ENCODE measurements at regions not wholly inside any gene's neighbourhood (a gene's known extent, or its start where the extent isn't known, plus 50 kb on each side); places are given as distances from the start of the nearest gene placed in this dataset.

- DNase-seq = no peak
Observed at GRCh38 chr20:10925767-10926166, 252.0 kb upstream of the JAG1 start.

DNA sequence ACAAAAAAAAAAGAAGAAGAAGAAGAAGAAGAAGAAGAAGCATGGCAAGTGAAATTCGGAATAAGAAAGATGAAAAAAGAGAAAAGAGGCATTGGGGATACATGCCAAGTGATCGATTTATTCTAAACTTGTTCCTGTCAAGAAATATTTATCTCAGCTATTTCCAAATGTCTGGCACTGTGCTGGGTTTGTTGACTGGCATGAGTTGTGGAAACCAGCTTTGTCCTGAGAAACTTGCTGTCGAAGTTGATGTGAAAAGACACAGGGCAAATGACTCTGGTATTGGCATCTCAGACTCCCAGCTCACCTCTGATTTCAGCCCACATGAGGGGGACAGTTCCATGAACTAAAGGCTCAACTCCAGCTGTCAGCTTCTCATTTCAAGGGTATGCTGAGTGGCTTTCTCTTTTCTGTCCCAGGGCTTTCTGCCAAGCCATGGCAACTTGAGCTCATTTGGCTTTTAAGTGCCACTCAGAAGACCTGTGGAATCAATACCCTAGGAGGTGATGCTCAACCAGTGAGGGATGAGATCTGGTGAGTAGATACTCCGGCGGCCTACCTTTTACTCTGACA, 253.3 kb upstream of the JAG1 start:
- no peak for DNase-seq

GRCh38 chr20:10927936-10928840, 254.4 kb upstream of the JAG1 start:
- DNase-seq = no peak

GRCh38 chr20:10928841-10929421, 255.1 kb upstream of the JAG1 start:
- no peak for DNase-seq

- no peak for DNase-seq
Observed at GRCh38 chr20:10935658-10936402, 262.0 kb upstream of the JAG1 start.

DNA sequence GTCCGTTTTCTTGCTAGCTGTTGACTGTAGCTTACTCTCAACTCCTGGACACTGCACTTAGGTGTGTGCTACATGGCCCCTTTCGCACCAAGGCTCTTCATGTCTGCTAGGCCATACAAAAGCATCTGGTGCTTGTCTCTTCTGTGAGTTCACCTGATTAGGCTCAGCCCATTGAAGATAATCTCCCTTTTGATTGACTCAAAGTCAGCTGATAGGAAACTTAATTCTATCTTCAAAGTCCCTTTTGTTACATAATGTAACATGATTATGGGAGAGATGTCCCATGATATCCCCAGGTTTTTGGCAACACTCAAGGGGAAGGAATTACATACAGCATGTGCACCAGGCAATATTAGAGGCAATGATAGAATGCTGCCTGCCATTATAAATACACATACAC, 263.0 kb upstream of the JAG1 start:
- no peak for DNase-seq

DNA sequence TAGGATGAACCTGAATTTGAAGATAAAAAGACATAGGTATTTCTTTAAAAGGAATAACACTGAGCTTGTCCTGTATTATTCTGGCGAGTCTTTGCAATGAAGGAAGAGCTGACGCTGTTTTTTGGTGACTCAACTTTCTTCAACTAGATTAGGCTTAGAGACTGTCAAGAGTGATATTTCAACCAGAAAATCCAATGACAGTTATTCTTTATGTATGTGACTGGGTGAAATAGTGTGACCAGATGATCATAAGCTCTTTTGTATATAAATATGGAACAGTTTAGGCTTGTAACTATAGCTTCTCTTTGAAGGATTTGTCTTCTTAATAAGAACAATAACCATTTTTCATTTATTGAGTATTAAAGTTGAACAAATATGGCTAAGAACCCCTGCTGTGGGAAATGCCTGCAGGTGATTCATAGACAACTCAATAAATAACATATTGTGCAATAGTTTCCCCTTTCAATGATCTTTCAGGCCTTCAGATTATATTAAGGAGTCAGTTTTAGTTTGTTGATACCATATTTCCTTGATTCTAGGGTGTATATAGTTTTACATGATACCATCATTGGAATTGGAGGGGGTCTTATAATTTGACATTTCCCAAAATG, 265.6 kb upstream of the JAG1 start:
- no peak for DNase-seq

DNA sequence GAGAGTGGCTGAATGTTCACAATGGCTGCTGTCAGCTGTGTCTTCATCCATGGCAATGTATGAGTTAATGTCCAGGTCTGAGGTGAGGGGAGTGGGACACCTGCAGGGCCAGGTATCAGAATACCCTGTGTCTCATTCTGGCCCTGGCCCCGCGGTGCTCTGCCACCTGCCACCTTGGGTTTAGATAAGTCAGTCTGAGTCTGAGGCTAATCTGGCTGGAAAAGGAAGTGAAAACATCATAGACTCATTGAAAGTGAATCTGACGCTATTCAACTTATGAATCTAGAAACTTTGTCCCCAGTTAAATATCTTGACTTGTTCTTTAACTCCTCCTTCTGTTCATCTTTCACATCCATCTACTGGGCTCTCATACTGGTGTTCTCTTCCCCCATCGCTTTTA, 267.1 kb upstream of the JAG1 start:
- DNase-seq = no peak

- DNase-seq = no peak
Observed at GRCh38 chr20:10943686-10944265, 270.0 kb upstream of the JAG1 start.

DNA sequence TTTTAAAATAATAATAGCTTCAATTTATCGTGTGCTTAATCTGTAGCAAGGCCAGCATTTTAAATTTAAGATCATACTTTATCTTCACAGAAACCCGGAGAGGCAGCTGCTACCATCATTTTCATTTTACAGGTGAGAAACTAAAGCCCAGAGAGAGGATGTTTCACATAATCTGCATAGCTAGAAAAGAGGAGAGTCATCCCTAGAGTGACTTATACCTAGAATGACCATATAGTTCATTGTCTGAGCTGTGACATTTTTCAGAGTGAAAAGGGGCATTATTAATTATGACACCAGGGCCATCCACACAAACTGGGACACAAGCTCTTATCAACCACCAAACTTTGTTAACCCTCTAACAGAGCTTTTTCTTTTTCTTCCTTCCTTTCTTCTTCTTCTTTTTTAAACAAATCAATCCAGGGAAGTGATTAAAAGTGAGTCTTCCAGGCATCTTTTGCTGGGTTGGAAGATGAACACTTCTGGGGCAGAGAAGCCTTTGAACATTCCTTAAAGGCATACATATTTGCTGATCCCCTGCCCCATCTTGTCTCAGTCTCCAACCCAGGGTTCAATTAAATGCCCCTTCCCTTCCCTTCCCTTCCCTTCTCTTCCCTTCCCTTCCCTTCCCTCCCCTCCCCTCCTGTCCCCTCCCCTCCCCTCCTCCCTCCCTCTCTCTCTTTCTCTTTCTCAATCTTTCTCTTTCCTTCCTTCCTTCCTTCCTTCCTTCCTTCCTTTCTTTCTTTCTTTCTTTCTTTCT, 272.5 kb upstream of the JAG1 start:
- DNase-seq = no peak

DNA sequence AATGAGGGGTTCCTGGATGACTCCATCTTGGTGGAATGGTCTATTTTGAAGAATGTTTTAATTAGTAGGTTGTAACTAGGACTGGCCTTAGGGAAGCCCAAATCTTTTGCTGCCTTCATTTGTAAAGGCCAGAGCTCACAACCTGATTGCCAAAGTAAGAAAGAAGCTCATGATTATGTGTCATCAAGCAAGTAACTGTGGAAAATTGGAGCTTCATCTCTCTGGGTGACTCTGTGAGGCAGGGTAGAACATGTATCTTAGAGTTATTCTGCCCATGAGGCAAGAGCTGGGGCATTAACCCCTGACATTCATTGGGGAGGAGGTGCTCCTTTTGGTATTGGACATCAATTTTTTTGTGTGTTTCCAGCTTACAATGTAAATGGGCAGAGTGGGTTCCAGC, 273.9 kb upstream of the JAG1 start:
- DNase-seq = no peak

- no peak for DNase-seq
Observed at GRCh38 chr20:10949930-10950783, 276.4 kb upstream of the JAG1 start.

- DNase-seq = peak; percentile 67
Observed at GRCh38 chr20:10951216-10951615, 277.4 kb upstream of the JAG1 start.

DNA sequence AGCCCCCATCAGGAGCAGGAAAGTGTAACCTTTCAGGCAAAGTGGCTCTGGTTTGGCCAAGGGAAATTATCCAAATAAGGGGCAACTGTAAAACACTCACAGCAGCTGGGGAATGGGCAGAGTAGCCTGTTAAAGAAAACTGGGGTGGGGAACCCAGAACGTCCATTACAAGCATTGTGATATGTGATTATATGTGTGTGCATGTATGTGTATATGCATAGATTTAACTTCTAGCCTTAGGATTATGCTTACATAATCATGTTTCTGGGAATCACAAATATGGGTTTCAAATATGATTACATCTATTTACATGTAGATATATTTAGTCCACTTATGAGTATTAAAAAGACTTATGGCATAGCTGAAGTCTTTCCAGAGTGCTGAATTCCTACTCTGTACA, 278.1 kb upstream of the JAG1 start:
- no peak for DNase-seq

DNA sequence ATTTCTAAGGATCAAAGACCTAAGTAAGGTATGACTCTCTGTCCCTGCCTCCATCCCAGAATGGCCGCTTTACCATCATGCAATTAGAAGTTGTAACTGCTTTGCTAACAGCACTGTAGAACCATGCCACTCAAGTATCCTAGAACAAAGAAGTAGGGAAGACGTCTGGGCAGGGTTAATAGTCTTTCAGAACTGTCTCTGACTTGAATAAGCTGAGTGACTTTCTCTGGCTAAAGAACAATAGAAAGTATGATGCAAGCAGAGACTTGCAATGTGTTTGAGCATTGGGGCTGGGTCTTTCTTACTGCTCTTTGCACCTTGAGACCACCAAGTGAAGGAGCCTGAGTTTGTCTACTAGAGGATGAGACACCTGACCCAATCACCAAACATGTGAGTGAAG, 279.6 kb upstream of the JAG1 start:
- DNase-seq = no peak

GRCh38 chr20:10954137-10954840, 280.5 kb upstream of the JAG1 start:
- no peak for DNase-seq

DNA sequence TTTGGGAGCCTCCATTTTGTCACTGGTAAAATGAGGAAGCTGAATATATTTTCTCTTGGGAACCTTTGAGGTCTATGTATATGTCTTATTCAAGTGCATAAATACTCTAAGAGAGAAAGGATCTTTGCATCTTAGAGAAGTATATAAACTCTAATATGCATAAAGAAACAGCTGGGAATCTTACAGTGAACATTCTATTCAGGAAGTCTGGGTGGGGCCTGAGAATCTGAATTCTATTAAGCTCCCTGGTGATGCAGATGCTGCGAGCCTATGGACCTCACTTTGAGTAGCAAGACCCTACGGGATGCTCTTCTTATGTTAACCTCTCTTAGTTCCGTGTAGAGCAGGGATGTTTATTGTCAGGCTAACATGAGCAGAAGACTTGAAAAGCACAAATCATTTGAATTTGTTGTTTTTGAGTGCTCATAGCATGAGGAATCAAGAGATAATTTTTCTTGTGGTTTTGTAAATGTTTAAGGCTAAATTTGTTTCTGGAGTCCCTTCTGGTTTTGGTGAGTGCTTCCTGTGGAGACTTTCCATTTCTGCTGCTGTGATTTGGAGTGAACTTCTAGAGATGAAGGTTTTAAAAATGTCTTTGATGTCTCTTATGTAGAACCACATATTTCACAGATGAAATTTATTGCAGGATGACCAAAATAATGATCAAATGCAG, 281.2 kb upstream of the JAG1 start:
- DNase-seq = no peak

- no peak for DNase-seq
Observed at GRCh38 chr20:10958279-10958678, 284.5 kb upstream of the JAG1 start.

GRCh38 chr20:10960416-10960815, 286.6 kb upstream of the JAG1 start:
- DNase-seq = no peak

All from NCI-H748 treated with DMSO at 0.1 percent for 48 hours (cell line).